ENCODE measurements at regions not wholly inside any gene's neighbourhood (a gene's known extent, or its start where the extent isn't known, plus 50 kb on each side); places are given as distances from the start of the nearest gene placed in this dataset.
A peak's percentile ranks its signal among the peaks of the same experiment; 100 is the strongest.
"Not testable (repeated sequence)": the region's sequence is repeated elsewhere in the genome, so short reads cannot be mapped to it uniquely, and the experiment has no call there.

GRCh38 chrX:83954116-83954515 lies 93.2 kb downstream of the CYLC1 start:
- not testable (repeated sequence) for DNase-seq

- no peak for DNase-seq
Measured at GRCh38 chrX:83966347-83966746, 105.4 kb downstream of the CYLC1 start.

DNA sequence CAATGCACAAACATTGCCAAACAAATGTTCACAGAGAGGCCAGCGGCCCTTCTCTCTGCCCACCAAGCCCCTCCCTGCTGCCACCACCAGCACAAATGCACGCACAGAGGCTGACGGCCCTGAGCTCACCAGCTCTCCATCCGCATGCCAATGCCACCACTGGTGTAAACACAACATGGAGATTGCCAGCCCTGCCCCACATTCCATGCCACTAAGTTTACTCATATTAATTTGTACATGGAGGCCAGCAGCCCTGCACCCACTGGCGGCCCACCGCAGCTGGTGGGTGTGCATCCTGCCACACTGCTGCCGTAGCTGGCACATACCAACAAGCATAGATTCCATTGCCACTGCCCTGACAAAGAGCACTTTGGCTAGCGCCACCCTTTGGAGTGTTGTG lies 124.0 kb downstream of the CYLC1 start:
- DNase-seq: peak; percentile 4

GRCh38 chrX:83990178-83990577 lies 129.2 kb downstream of the CYLC1 start:
- DNase-seq: not testable (repeated sequence)

- no peak for DNase-seq
Measured at GRCh38 chrX:83997781-83998180, 136.8 kb downstream of the CYLC1 start.

Data from activated gamma-delta T cell (primary cell).